ENCODE measurements at regions not wholly inside any gene's neighbourhood (a gene's known extent, or its start where the extent isn't known, plus 50 kb on each side); places are given as distances from the start of the nearest gene placed in this dataset.

DNA sequence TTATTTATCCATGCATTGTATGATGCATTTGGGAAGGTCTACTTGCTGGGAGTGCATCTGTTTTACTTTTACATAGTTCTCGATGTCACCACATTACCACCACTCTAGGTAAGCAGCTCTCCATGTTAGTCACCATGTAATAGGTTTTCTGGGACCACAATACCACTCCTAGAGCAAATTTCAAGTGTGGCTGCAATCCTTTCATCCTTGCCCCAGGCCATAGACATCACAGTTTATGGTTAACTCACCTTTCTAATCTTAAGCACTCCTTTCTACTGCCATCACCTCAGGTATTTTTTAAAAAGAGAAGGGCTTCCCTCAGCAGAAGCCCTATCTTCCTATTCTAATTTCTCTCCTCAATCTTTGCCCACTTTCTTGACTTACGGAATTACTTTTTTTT lies 354.1 kb downstream of the PLK2 start:
- Histone ChIP-seq H3K4me1 (no peaks in the 10 kb centered on the region), H3K4me3 (no peak overlapping the region), H3K27ac (no peak overlapping the region), H3K27me3 (no peaks in the 10 kb centered on the region), H3K9me3 (no peaks in the 10 kb centered on the region), H3K36me3 (no peaks in the 10 kb centered on the region)
- TF ChIP-seq POLR2A (IDR thresholded peaks at IDR 0.05): no peak
- no peak for TF ChIP-seq POLR2AphosphoS5 (IDR thresholded peaks at IDR 0.05)
- no peak for TF ChIP-seq EP300 (IDR thresholded peaks at IDR 0.05)
- TF ChIP-seq, protein P1, sequence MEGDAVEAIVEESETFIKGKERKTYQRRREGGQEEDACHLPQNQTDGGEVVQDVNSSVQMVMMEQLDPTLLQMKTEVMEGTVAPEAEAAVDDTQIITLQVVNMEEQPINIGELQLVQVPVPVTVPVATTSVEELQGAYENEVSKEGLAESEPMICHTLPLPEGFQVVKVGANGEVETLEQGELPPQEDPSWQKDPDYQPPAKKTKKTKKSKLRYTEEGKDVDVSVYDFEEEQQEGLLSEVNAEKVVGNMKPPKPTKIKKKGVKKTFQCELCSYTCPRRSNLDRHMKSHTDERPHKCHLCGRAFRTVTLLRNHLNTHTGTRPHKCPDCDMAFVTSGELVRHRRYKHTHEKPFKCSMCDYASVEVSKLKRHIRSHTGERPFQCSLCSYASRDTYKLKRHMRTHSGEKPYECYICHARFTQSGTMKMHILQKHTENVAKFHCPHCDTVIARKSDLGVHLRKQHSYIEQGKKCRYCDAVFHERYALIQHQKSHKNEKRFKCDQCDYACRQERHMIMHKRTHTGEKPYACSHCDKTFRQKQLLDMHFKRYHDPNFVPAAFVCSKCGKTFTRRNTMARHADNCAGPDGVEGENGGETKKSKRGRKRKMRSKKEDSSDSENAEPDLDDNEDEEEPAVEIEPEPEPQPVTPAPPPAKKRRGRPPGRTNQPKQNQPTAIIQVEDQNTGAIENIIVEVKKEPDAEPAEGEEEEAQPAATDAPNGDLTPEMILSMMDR (IDR thresholded peaks at IDR 0.05): no peak
- DNase-seq (no peak), ATAC-seq (ENCODE audit: low FRiP score in 2 of 2) (no peak)
- WGBS, 2 donors: 88 to 91% methylated on average over 2 of the region's 2 CpGs

DNA sequence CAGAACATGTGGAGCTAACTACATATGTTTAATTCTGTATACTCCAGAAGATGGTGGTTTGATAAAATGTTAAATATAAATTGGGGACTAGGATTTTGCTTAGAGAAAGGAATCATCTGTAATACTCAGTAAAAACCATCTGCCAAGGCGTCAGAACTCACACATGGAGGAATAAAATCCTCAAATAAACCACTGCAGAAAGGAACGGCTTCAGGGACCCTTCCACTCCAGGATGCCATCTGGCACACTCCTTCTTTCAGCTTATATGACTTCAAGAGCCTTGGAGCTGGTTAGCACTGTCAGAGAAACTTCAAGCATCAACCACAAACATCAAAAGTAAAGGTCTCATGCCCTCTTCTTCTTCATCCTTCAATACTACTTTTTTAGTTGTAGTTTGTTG lies 360.6 kb downstream of the PLK2 start:
- no peak for DNase-seq
- Histone ChIP-seq H3K27me3 (no peaks in the 10 kb centered on the region), H3K36me3 (no peaks in the 10 kb centered on the region), H3K4me1 (no peaks in the 10 kb centered on the region), H3K9me3 (no peaks in the 10 kb centered on the region), H3K27ac (no peak overlapping the region), H3K4me3 (no peak overlapping the region)
- no peak for ATAC-seq (ENCODE audit: low FRiP score in 2 of 2)
- WGBS, 2 donors: 57 to 85% methylated on average over 2 of the region's 2 CpGs
- TF ChIP-seq, protein P1 (IDR thresholded peaks at IDR 0.05): no peak
- TF ChIP-seq POLR2AphosphoS5 (IDR thresholded peaks at IDR 0.05): no peak
- no peak for TF ChIP-seq EP300 (IDR thresholded peaks at IDR 0.05)
- TF ChIP-seq POLR2A (IDR thresholded peaks at IDR 0.05): no peak

DNA sequence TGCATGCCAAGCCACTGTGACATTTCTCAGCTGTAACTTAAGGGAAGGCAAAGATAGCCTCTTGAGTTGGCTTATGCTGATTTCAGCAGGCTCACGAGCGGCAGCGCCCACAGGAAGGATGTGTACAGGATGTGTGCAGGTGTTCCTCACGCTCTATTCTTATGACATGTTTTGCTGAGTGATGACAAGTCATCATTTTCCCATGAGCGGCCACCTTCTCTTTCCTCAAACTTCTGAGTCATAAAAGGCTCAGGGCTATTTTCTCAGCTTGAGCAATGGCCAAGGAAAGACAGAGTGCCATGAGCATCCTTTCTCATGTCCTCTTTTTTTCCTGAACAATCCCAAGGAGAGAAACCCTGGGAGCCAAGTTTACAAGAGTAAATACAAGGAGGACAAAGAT lies 365.9 kb downstream of the PLK2 start:
- ATAC-seq (ENCODE audit: low FRiP score in 2 of 2) (no peak), DNase-seq (no peak)
- Histone ChIP-seq H3K27me3 (no peaks in the 10 kb centered on the region), H3K27ac (no peak overlapping the region), H3K4me1 (no peaks in the 10 kb centered on the region), H3K9me3 (no peaks in the 10 kb centered on the region), H3K4me3 (no peak overlapping the region), H3K36me3 (no peaks in the 10 kb centered on the region)
- TF ChIP-seq EP300 (IDR thresholded peaks at IDR 0.05): no peak
- no peak for TF ChIP-seq POLR2A (IDR thresholded peaks at IDR 0.05)
- TF ChIP-seq, protein P1 (IDR thresholded peaks at IDR 0.05): no peak
- no peak for TF ChIP-seq POLR2AphosphoS5 (IDR thresholded peaks at IDR 0.05)
- WGBS, 2 donors: 43 to 45% methylated on average over 5 of the region's 5 CpGs

DNA sequence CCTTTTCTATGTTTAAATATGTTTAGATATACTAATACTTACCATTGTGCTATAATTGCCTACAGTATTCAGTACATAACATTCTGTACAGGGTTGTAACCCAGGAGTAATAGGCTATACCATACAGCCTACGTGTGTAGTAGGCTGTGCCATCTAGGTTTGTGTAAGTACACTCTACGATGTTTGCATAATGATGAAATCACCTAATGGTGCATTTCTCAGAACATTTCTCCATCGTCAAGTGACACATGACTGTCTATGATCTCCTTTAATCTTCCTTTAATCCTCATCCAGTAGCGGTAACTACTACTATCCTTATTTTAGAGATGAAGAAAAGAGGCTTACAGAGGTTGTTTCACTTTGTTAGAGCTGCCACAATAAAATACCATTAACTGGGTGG lies 369.2 kb downstream of the PLK2 start:
- Histone ChIP-seq H3K4me1 (no peaks in the 10 kb centered on the region), H3K4me3 (no peak overlapping the region), H3K27ac (no peak overlapping the region), H3K27me3 (no peaks in the 10 kb centered on the region), H3K36me3 (no peaks in the 10 kb centered on the region), H3K9me3 (no peaks in the 10 kb centered on the region)
- no peak for ATAC-seq (ENCODE audit: low FRiP score in 2 of 2)
- TF ChIP-seq POLR2A (IDR thresholded peaks at IDR 0.05): no peak
- no peak for TF ChIP-seq EP300 (IDR thresholded peaks at IDR 0.05)
- TF ChIP-seq, protein P1 (IDR thresholded peaks at IDR 0.05): no peak
- no peak for TF ChIP-seq POLR2AphosphoS5 (IDR thresholded peaks at IDR 0.05)
- no peak for DNase-seq
- 84 to 88% methylated on average over 4 of the region's 4 CpGs for WGBS, 2 donors

DNA sequence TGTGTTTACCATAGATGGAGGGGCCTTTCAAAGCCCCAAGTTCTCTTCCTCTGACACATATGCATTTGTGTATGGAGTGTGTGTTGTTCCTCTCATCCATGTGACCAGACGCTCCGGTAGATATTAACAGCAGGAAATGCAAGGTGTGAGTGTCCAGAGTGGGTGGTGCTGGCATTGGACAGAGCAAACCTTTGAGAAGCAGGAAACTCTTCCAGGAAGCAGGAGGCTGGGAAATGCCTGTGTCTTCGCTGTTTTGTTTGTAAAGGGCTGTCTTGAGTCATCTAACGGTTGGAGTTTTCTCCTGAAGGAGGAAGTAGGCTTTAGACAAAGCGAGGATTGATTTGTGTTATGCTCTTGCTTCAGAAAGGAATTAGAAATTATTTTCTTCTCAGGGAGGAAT lies 370.9 kb downstream of the PLK2 start:
- TF ChIP-seq, protein P1 (IDR thresholded peaks at IDR 0.05): no peak
- TF ChIP-seq EP300 (IDR thresholded peaks at IDR 0.05) (peak in 2 of 4 donors; percentile 7 to 17), POLR2AphosphoS5 (IDR thresholded peaks at IDR 0.05) (peak; percentile 46 to 48), POLR2A (IDR thresholded peaks at IDR 0.05) (no peak)
- Histone ChIP-seq H3K9me3 (no peaks in the 10 kb centered on the region), H3K36me3 (no peaks in the 10 kb centered on the region), H3K4me3 (no peak overlapping the region), H3K27ac (peak overlapping the region in 1 of 4 donors; percentile 54), H3K4me1 (no peaks in the 10 kb centered on the region), H3K27me3 (no peaks in the 10 kb centered on the region)
- ATAC-seq (ENCODE audit: low FRiP score in 2 of 2) (no peak), DNase-seq (peak in 1 of 2 donors; percentile 27)
- whole genome bisulfite sequencing, 2 donors: 37 to 64% methylated on average over 5 of the region's 5 CpGs
